ENCODE measurements at regions not wholly inside any gene's neighbourhood (a gene's known extent, or its start where the extent isn't known, plus 50 kb on each side); places are given as distances from the start of the nearest gene placed in this dataset.
"Not testable (repeated sequence)": the region's sequence is repeated elsewhere in the genome, so short reads cannot be mapped to it uniquely, and the experiment has no call there.

GRCh38 chr21:26246073-26246472, 75.5 kb upstream of the APP start:
- DNase-seq: no peak
- ATAC-seq (ENCODE audit: insufficient read depth, low read depth): no peak
- Histone ChIP-seq H4K20me1 (ENCODE audit: insufficient read depth, low read length) (no peaks in the 10 kb centered on the region), H3K4me2 (ENCODE audit: insufficient read depth, low read length) (no peak overlapping the region), H3K9ac (ENCODE audit: low read depth, low read length) (no peak overlapping the region), H2AFZ (ENCODE audit: low read depth, low read length) (no peak overlapping the region), H3K36me3 (ENCODE audit: insufficient read depth, low read length) (no peaks in the 10 kb centered on the region), H3K79me2 (ENCODE audit: insufficient read depth, low read length) (no peaks in the 10 kb centered on the region), H3K4me3 (ENCODE audit: low read depth in 1 of 2, low read length in 2 of 2) (no peak overlapping the region), H3K27me3 (ENCODE audit: insufficient read depth, low read length, poor library complexity) (no peaks in the 10 kb centered on the region), H3K27ac (ENCODE audit: low read length) (no peak overlapping the region), H3K4me1 (ENCODE audit: insufficient read depth, low read length) (no peaks in the 10 kb centered on the region), H3K9me3 (ENCODE audit: insufficient read depth, low read length, severe bottlenecking) (no peaks in the 10 kb centered on the region)
- TF ChIP-seq, protein P1, sequence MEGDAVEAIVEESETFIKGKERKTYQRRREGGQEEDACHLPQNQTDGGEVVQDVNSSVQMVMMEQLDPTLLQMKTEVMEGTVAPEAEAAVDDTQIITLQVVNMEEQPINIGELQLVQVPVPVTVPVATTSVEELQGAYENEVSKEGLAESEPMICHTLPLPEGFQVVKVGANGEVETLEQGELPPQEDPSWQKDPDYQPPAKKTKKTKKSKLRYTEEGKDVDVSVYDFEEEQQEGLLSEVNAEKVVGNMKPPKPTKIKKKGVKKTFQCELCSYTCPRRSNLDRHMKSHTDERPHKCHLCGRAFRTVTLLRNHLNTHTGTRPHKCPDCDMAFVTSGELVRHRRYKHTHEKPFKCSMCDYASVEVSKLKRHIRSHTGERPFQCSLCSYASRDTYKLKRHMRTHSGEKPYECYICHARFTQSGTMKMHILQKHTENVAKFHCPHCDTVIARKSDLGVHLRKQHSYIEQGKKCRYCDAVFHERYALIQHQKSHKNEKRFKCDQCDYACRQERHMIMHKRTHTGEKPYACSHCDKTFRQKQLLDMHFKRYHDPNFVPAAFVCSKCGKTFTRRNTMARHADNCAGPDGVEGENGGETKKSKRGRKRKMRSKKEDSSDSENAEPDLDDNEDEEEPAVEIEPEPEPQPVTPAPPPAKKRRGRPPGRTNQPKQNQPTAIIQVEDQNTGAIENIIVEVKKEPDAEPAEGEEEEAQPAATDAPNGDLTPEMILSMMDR (IDR thresholded peaks at IDR 0.05; ENCODE audit: borderline replicate concordance, extremely low read depth, low read length, poor library complexity, severe bottlenecking): no peak
- TF ChIP-seq EZH2 (IDR thresholded peaks at IDR 0.05; ENCODE audit: borderline replicate concordance, low read depth, low read length, severe bottlenecking): no peak

DNA sequence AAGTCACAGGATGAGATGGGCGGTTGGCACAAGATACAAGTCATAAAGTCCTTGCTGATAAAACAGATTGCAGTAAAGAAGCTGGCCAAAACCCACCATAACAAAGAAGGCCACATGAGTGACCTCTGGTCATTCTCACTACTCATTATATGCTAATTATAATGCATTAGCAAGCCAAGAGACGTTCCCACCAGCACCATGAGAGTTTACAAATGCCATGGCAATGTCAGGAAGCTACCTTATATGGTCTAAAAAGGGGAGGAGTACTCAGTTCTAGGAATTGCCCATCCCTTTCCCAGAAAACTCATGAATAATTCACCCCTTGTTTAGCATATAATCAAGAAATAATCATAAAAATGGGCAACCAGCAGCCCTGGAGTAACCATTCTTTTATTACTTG, 74.9 kb upstream of the APP start:
- DNase-seq (no peak), ATAC-seq (ENCODE audit: insufficient read depth, low read depth) (no peak)
- no peaks in the 10 kb centered on the region for H3K36me3 ChIP-seq (ENCODE audit: insufficient read depth, low read length)
- H4K20me1 ChIP-seq (ENCODE audit: insufficient read depth, low read length): no peaks in the 10 kb centered on the region
- TF ChIP-seq EZH2 (IDR thresholded peaks at IDR 0.05; ENCODE audit: borderline replicate concordance, low read depth, low read length, severe bottlenecking): no peak
- TF ChIP-seq, protein P1 (IDR thresholded peaks at IDR 0.05; ENCODE audit: borderline replicate concordance, extremely low read depth, low read length, poor library complexity, severe bottlenecking): no peak
- H3K9me3 ChIP-seq (ENCODE audit: insufficient read depth, low read length, severe bottlenecking): no peaks in the 10 kb centered on the region
- H3K27ac ChIP-seq (ENCODE audit: low read length): no peak overlapping the region
- no peaks in the 10 kb centered on the region for H3K79me2 ChIP-seq (ENCODE audit: insufficient read depth, low read length)
- no peaks in the 10 kb centered on the region for H3K4me1 ChIP-seq (ENCODE audit: insufficient read depth, low read length)
- H3K4me2 ChIP-seq (ENCODE audit: insufficient read depth, low read length): no peak overlapping the region
- H2AFZ ChIP-seq (ENCODE audit: low read depth, low read length): no peak overlapping the region
- no peak overlapping the region for H3K9ac ChIP-seq (ENCODE audit: low read depth, low read length)
- no peaks in the 10 kb centered on the region for H3K27me3 ChIP-seq (ENCODE audit: insufficient read depth, low read length, poor library complexity)
- no peak overlapping the region for H3K4me3 ChIP-seq (ENCODE audit: low read depth in 1 of 2, low read length in 2 of 2)

DNA sequence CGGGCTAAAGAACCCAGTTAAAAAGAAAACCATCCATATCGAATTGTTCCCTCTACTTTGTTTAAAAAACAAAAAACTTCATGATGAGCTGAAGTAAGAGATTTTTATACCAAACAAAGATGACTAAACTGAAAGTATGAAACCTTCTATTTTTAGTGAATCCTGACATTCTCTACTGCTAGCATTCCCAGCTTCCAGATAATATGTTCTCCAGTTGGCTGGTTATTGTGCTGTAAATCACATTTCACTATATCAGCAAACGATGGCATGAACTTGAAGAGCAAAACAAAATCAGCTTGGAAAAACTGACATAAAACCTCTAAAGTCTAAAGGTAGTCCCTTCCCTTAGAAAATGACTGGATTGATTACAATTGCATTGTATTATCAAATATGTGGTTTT, 68.1 kb upstream of the APP start:
- Histone ChIP-seq H3K9ac (ENCODE audit: low read depth, low read length) (no peak overlapping the region), H3K4me2 (ENCODE audit: insufficient read depth, low read length) (no peak overlapping the region), H4K20me1 (ENCODE audit: insufficient read depth, low read length) (no peaks in the 10 kb centered on the region), H3K79me2 (ENCODE audit: insufficient read depth, low read length) (no peaks in the 10 kb centered on the region), H3K27me3 (ENCODE audit: insufficient read depth, low read length, poor library complexity) (no peaks in the 10 kb centered on the region), H3K36me3 (ENCODE audit: insufficient read depth, low read length) (no peaks in the 10 kb centered on the region), H3K27ac (ENCODE audit: low read length) (no peak overlapping the region), H2AFZ (ENCODE audit: low read depth, low read length) (no peak overlapping the region), H3K4me3 (ENCODE audit: low read depth in 1 of 2, low read length in 2 of 2) (no peak overlapping the region), H3K4me1 (ENCODE audit: insufficient read depth, low read length) (no peaks in the 10 kb centered on the region), H3K9me3 (ENCODE audit: insufficient read depth, low read length, severe bottlenecking) (no peaks in the 10 kb centered on the region)
- ATAC-seq (ENCODE audit: insufficient read depth, low read depth): no peak
- TF ChIP-seq, protein P1 (IDR thresholded peaks at IDR 0.05; ENCODE audit: borderline replicate concordance, extremely low read depth, low read length, poor library complexity, severe bottlenecking): no peak
- TF ChIP-seq EZH2 (IDR thresholded peaks at IDR 0.05; ENCODE audit: borderline replicate concordance, low read depth, low read length, severe bottlenecking): no peak
- no peak for DNase-seq

DNA sequence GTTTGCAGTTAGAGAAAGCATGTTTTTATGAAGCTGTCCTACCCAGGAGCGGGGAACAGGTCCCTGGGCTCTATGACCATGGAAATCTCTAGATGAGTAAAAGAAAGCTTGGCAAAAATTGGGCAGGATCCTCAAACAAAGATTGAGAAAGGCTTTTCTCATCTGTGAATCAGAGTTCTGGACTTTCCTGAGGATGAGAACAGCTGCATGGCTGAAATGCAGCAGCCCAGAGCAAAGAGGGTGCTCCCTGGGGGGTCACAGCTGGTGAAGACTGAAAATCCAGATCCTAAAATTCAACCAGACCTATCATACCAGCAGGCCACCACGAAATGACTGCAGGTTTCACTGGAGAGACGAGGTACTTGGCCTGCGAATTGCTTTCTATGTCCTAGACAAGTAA, 65.7 kb upstream of the APP start:
- Histone ChIP-seq H3K9ac (ENCODE audit: low read depth, low read length) (no peak overlapping the region), H3K36me3 (ENCODE audit: insufficient read depth, low read length) (no peaks in the 10 kb centered on the region), H3K79me2 (ENCODE audit: insufficient read depth, low read length) (no peaks in the 10 kb centered on the region), H3K4me3 (ENCODE audit: low read depth in 1 of 2, low read length in 2 of 2) (no peak overlapping the region), H3K27ac (ENCODE audit: low read length) (no peak overlapping the region), H2AFZ (ENCODE audit: low read depth, low read length) (no peak overlapping the region), H3K27me3 (ENCODE audit: insufficient read depth, low read length, poor library complexity) (no peaks in the 10 kb centered on the region), H4K20me1 (ENCODE audit: insufficient read depth, low read length) (no peaks in the 10 kb centered on the region), H3K4me1 (ENCODE audit: insufficient read depth, low read length) (no peaks in the 10 kb centered on the region), H3K9me3 (ENCODE audit: insufficient read depth, low read length, severe bottlenecking) (no peaks in the 10 kb centered on the region), H3K4me2 (ENCODE audit: insufficient read depth, low read length) (no peak overlapping the region)
- TF ChIP-seq, protein P1 (IDR thresholded peaks at IDR 0.05; ENCODE audit: borderline replicate concordance, extremely low read depth, low read length, poor library complexity, severe bottlenecking): no peak
- TF ChIP-seq EZH2 (IDR thresholded peaks at IDR 0.05; ENCODE audit: borderline replicate concordance, low read depth, low read length, severe bottlenecking): no peak
- DNase-seq: no peak
- no peak for ATAC-seq (ENCODE audit: insufficient read depth, low read depth)

DNA sequence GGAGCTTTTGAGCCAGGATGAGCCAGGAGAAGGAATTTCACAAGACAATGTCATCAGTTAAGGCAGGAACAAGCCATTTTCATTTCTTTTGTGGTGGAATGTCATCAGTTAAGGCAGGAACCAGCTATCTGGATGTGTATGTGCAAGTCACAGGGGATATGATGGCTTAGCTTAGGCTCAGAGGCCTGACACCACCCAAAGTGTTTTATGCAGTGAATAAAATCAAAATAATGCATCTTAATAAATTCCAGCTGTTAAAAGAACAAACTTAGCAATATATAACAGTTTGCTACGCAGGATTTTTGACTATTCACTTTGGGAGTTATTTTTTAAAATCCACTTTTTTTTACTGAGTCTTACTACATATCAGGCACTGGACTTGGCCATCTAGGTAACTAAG, 62.7 kb upstream of the APP start:
- DNase-seq; ATAC-seq (ENCODE audit: insufficient read depth, low read depth); H4K20me1 ChIP-seq (ENCODE audit: insufficient read depth, low read length); H3K36me3 ChIP-seq (ENCODE audit: insufficient read depth, low read length); H2AFZ ChIP-seq (ENCODE audit: low read depth, low read length); H3K79me2 ChIP-seq (ENCODE audit: insufficient read depth, low read length); H3K4me3 ChIP-seq (ENCODE audit: low read depth in 1 of 2, low read length in 2 of 2); H3K27me3 ChIP-seq (ENCODE audit: insufficient read depth, low read length, poor library complexity); H3K27ac ChIP-seq (ENCODE audit: low read length); H3K9me3 ChIP-seq (ENCODE audit: insufficient read depth, low read length, severe bottlenecking); H3K4me1 ChIP-seq (ENCODE audit: insufficient read depth, low read length); H3K4me2 ChIP-seq (ENCODE audit: insufficient read depth, low read length); H3K9ac ChIP-seq (ENCODE audit: low read depth, low read length): not testable (repeated sequence)

Measured in DND-41 (cell line).